Ishikawa (cell line): ENCODE measurements at regions not wholly inside any gene's neighbourhood (a gene's known extent, or its start where the extent isn't known, plus 50 kb on each side); places are given as distances from the start of the nearest gene placed in this dataset.

Experiments
- CEBPB ChIP-seq: IDR thresholded peaks from 2 replicates; pipeline ENCODE4 v1.6.1; 2012
- CREB1 ChIP-seq: IDR thresholded peaks from 2 replicates; pipeline ENCODE4 v1.6.1; 2012; ENCODE audit warnings: low read depth
- TF ChIP-seq, protein P1 (sequence below): IDR thresholded peaks from 2 replicates; pipeline ENCODE4 v1.6.1; 2012; ENCODE audit warnings: low read depth, mild to moderate bottlenecking

DNA sequence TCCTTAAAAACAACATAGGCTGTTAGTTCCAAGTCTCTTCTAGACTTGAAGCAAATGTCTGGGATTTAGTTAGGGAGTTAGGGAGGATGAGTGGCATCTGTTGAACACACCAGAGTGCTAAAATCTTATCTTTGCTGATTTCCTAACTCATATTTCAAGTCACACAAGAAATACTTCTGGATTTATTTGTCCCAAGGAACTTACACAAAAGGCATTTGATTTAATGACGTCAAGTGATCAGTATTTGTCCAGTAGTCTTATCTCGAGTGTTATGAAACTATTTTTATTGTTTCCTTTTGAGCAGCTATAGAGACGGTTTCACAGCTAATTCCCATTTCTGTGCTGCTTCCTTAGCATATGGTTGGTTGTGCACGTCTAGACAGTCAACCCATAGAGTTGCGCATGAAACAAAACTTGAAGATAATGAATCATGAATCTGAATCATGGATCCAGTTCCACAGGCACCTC lies 140.5 kb upstream of the TUT7 start:
- TF ChIP-seq, protein P1, sequence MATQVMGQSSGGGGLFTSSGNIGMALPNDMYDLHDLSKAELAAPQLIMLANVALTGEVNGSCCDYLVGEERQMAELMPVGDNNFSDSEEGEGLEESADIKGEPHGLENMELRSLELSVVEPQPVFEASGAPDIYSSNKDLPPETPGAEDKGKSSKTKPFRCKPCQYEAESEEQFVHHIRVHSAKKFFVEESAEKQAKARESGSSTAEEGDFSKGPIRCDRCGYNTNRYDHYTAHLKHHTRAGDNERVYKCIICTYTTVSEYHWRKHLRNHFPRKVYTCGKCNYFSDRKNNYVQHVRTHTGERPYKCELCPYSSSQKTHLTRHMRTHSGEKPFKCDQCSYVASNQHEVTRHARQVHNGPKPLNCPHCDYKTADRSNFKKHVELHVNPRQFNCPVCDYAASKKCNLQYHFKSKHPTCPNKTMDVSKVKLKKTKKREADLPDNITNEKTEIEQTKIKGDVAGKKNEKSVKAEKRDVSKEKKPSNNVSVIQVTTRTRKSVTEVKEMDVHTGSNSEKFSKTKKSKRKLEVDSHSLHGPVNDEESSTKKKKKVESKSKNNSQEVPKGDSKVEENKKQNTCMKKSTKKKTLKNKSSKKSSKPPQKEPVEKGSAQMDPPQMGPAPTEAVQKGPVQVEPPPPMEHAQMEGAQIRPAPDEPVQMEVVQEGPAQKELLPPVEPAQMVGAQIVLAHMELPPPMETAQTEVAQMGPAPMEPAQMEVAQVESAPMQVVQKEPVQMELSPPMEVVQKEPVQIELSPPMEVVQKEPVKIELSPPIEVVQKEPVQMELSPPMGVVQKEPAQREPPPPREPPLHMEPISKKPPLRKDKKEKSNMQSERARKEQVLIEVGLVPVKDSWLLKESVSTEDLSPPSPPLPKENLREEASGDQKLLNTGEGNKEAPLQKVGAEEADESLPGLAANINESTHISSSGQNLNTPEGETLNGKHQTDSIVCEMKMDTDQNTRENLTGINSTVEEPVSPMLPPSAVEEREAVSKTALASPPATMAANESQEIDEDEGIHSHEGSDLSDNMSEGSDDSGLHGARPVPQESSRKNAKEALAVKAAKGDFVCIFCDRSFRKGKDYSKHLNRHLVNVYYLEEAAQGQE, result no peak
- no peak for TF ChIP-seq CEBPB
- TF ChIP-seq CREB1, result no peak
